ENCODE measurements at regions not wholly inside any gene's neighbourhood (a gene's known extent, or its start where the extent isn't known, plus 50 kb on each side); places are given as distances from the start of the nearest gene placed in this dataset.

GRCh38 chr3:59388555-59389270 lies 338.9 kb upstream of the CFAP20DC start:
- H3K4me3 ChIP-seq: no peak overlapping the region
- no peaks in the 10 kb centered on the region for H3K9me3 ChIP-seq
- TF ChIP-seq CTCF (IDR thresholded peaks at IDR 0.05) (no peak), EP300 (IDR thresholded peaks at IDR 0.05) (no peak), POLR2A (IDR thresholded peaks at IDR 0.05) (no peak)
- DNase-seq (ENCODE audit: low spot score in 2 of 2): no peak
- H3K4me1 ChIP-seq: no peaks in the 10 kb centered on the region
- 88 to 92% methylated on average over 3 of the region's 3 CpGs for WGBS, 2 donors
- H3K27ac ChIP-seq: no peak overlapping the region
- H3K36me3 ChIP-seq: no peaks in the 10 kb centered on the region
- no peaks in the 10 kb centered on the region for H3K27me3 ChIP-seq

GRCh38 chr3:59386165-59386564 lies 336.3 kb upstream of the CFAP20DC start:
- TF ChIP-seq POLR2A (IDR thresholded peaks at IDR 0.05) (no peak), EP300 (IDR thresholded peaks at IDR 0.05) (no peak), CTCF (IDR thresholded peaks at IDR 0.05) (no peak)
- no peaks in the 10 kb centered on the region for H3K9me3 ChIP-seq
- no peaks in the 10 kb centered on the region for H3K27me3 ChIP-seq
- no peak overlapping the region for H3K27ac ChIP-seq
- no peak for DNase-seq (ENCODE audit: low spot score in 2 of 2)
- WGBS, 2 donors: 78% methylated on average over 5 of the region's 5 CpGs
- H3K4me3 ChIP-seq: no peak overlapping the region
- H3K36me3 ChIP-seq: no peaks in the 10 kb centered on the region
- H3K4me1 ChIP-seq: no peaks in the 10 kb centered on the region

GRCh38 chr3:59385547-59385946 lies 335.7 kb upstream of the CFAP20DC start:
- 67 to 90% methylated on average over 4 to 7 of the region's 7 CpGs for WGBS, 2 donors
- Histone ChIP-seq H3K9me3 (no peaks in the 10 kb centered on the region), H3K27ac (no peak overlapping the region), H3K4me3 (no peak overlapping the region), H3K4me1 (no peaks in the 10 kb centered on the region), H3K36me3 (no peaks in the 10 kb centered on the region), H3K27me3 (no peaks in the 10 kb centered on the region)
- DNase-seq (ENCODE audit: low spot score in 2 of 2): no peak
- TF ChIP-seq CTCF (IDR thresholded peaks at IDR 0.05): no peak
- TF ChIP-seq POLR2A (IDR thresholded peaks at IDR 0.05): no peak
- no peak for TF ChIP-seq EP300 (IDR thresholded peaks at IDR 0.05)

- no peak for DNase-seq (ENCODE audit: low spot score in 2 of 2)
- Histone ChIP-seq H3K27me3 (no peaks in the 10 kb centered on the region), H3K4me3 (no peak overlapping the region), H3K27ac (no peak overlapping the region), H3K9me3 (no peaks in the 10 kb centered on the region), H3K4me1 (no peaks in the 10 kb centered on the region), H3K36me3 (no peaks in the 10 kb centered on the region)
- TF ChIP-seq CTCF (IDR thresholded peaks at IDR 0.05) (no peak), EP300 (IDR thresholded peaks at IDR 0.05) (no peak), POLR2A (IDR thresholded peaks at IDR 0.05) (no peak)
- 82 to 84% methylated on average over 2 of the region's 2 CpGs for WGBS, 2 donors
Measured at GRCh38 chr3:59381282-59381681, 331.5 kb upstream of the CFAP20DC start.

GRCh38 chr3:59380146-59380545 lies 330.3 kb upstream of the CFAP20DC start:
- no peak overlapping the region for H3K27ac ChIP-seq
- no peaks in the 10 kb centered on the region for H3K36me3 ChIP-seq
- TF ChIP-seq CTCF (IDR thresholded peaks at IDR 0.05): no peak
- no peak for DNase-seq (ENCODE audit: low spot score in 2 of 2)
- H3K9me3 ChIP-seq: no peaks in the 10 kb centered on the region
- H3K27me3 ChIP-seq: no peaks in the 10 kb centered on the region
- H3K4me3 ChIP-seq: no peak overlapping the region
- no peaks in the 10 kb centered on the region for H3K4me1 ChIP-seq
